ENCODE measurements at regions not wholly inside any gene's neighbourhood (a gene's known extent, or its start where the extent isn't known, plus 50 kb on each side); places are given as distances from the start of the nearest gene placed in this dataset.

- Histone ChIP-seq H3K9me3 (ENCODE audit: control insufficient read depth in 1 of 2, insufficient read depth in 1 of 2, low read length in 2 of 2) (peaks cover 0 to 3% of the 10 kb centered on the region in 2 experiments), H3K27me3 (ENCODE audit: control insufficient read depth in 1 of 2, insufficient read depth in 2 of 2, low read length in 2 of 2) (no peaks in the 10 kb centered on the region), H3K4me1 (ENCODE audit: insufficient read depth, low read length) (no peaks in the 10 kb centered on the region), H3K36me3 (ENCODE audit: insufficient read depth, low read length) (no peaks in the 10 kb centered on the region), H3K27ac (ENCODE audit: low read depth in 1 of 2, low read length in 2 of 2) (no peak overlapping the region), H3K4me3 (ENCODE audit: low read length) (no peak overlapping the region)
- Mint-ChIP-seq H3K9me3 (no peaks in the 10 kb centered on the region), H3K27me3 (peaks cover 9% of the 10 kb centered on the region), H3K4me1 (ENCODE audit: low read depth) (no peaks in the 10 kb centered on the region), H3K4me3 (no peak overlapping the region), H3K36me3 (ENCODE audit: low read depth) (no peaks in the 10 kb centered on the region), H3K27ac (no peak overlapping the region)
- ATAC-seq (ENCODE audit: poor library complexity) (no peak), DNase-seq (no peak)
- ChIA-PET CTCF (no interaction called here), POLR2A (no interaction called here)
- intact Hi-C loops (cut with DNase I, micrococcal nuclease) = no loop called here
- no peak for TF ChIP-seq CTCF (IDR thresholded peaks at IDR 0.05)
Measured at GRCh38 chr16:54694651-54695050, 236.0 kb upstream of the IRX5 start.

DNA sequence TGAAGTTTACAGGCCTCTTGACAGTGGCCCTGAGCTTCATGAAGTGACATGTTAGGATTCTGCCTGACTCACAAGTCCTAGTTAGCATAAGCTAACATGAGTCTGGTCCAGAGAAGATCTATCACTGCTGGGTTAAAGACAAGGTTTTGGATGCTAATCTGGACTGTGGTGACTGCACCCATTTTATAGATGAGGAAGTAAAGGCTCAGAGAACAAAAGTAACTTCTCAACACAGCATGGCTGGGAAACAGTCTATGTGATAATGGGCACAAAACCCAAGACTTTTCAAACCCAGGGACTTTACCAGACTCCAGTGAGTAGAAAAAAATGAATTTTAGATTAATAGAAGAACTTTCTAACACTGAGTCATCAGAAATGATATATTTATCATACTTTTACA is 236.8 kb upstream of the IRX5 start:
- ATAC-seq (ENCODE audit: poor library complexity) (no peak), DNase-seq (no peak)
- peaks cover 5% of the 10 kb centered on the region for H3K27me3 Mint-ChIP-seq
- intact Hi-C loops (cut with DNase I, micrococcal nuclease) = no loop called here
- Histone ChIP-seq H3K4me1 (ENCODE audit: insufficient read depth, low read length) (no peaks in the 10 kb centered on the region), H3K27ac (ENCODE audit: low read depth in 1 of 2, low read length in 2 of 2) (no peak overlapping the region), H3K36me3 (ENCODE audit: insufficient read depth, low read length) (no peaks in the 10 kb centered on the region), H3K4me3 (ENCODE audit: low read length) (no peak overlapping the region), H3K27me3 (ENCODE audit: control insufficient read depth in 1 of 2, insufficient read depth in 2 of 2, low read length in 2 of 2) (no peaks in the 10 kb centered on the region), H3K9me3 (ENCODE audit: control insufficient read depth in 1 of 2, insufficient read depth in 1 of 2, low read length in 2 of 2) (peaks cover 0 to 3% of the 10 kb centered on the region in 2 experiments)
- no peaks in the 10 kb centered on the region for H3K9me3 Mint-ChIP-seq
- TF ChIP-seq CTCF (IDR thresholded peaks at IDR 0.05) = no peak
- no peaks in the 10 kb centered on the region for H3K36me3 Mint-ChIP-seq (ENCODE audit: low read depth)
- ChIA-PET CTCF (no interaction called here), POLR2A (no interaction called here)
- H3K27ac Mint-ChIP-seq = no peak overlapping the region
- no peak overlapping the region for H3K4me3 Mint-ChIP-seq
- no peaks in the 10 kb centered on the region for H3K4me1 Mint-ChIP-seq (ENCODE audit: low read depth)

DNA sequence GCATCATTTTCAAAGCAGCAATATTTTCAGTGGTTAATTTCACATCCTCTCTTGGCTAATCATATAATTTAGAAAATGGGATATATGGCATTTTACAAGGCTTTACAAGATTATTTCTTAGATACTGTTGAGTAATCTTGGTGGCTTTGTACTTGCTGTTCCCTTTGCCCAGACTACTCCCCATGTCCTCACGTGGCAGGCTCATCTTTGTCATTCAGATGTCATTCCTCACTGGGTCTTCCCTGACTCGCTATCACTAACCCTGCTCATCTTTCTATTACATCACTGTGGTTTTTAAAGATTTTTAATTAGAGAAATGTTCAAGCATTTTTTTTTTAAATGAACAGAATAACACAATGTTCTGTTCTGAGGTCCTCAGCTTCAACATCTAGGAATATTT is 240.0 kb upstream of the IRX5 start:
- TF ChIP-seq CTCF (IDR thresholded peaks at IDR 0.05) = no peak
- DNase-seq = no peak
- Mint-ChIP-seq H3K4me1 (ENCODE audit: low read depth) (no peaks in the 10 kb centered on the region), H3K36me3 (ENCODE audit: low read depth) (no peaks in the 10 kb centered on the region), H3K4me3 (no peak overlapping the region), H3K9me3 (peaks cover 3% of the 10 kb centered on the region), H3K27me3 (peaks cover 5% of the 10 kb centered on the region), H3K27ac (no peak overlapping the region)
- H3K9me3 ChIP-seq (ENCODE audit: control insufficient read depth in 1 of 2, insufficient read depth in 1 of 2, low read length in 2 of 2) = no peaks in the 10 kb centered on the region
- no peak overlapping the region for H3K4me3 ChIP-seq (ENCODE audit: low read length)
- intact Hi-C loops (cut with DNase I, micrococcal nuclease) = no loop called here
- H3K27ac ChIP-seq (ENCODE audit: low read depth in 1 of 2, low read length in 2 of 2) = no peak overlapping the region
- H3K36me3 ChIP-seq (ENCODE audit: insufficient read depth, low read length) = no peaks in the 10 kb centered on the region
- POLR2A ChIA-PET = no interaction called here
- no peak for ATAC-seq (ENCODE audit: poor library complexity)
- CTCF ChIA-PET = no interaction called here
- H3K27me3 ChIP-seq (ENCODE audit: control insufficient read depth in 1 of 2, insufficient read depth in 2 of 2, low read length in 2 of 2) = no peaks in the 10 kb centered on the region
- no peaks in the 10 kb centered on the region for H3K4me1 ChIP-seq (ENCODE audit: insufficient read depth, low read length)

All from CD4-positive, alpha-beta T cell (primary cell).